IMR-90 (cell line): ENCODE measurements at regions not wholly inside any gene's neighbourhood (a gene's known extent, or its start where the extent isn't known, plus 50 kb on each side); places are given as distances from the start of the nearest gene placed in this dataset.
"Not testable (repeated sequence)": the region's sequence is repeated elsewhere in the genome, so short reads cannot be mapped to it uniquely, and the experiment has no call there.

Source experiments
- ATAC-seq: fragments of 200-7000 bp; cut with Tn5 transposase; 2 replicates; pipeline ENCODE4 v1.9.1; 2020; ENCODE audit warnings: low read depth, mild to moderate bottlenecking, moderate library complexity
- BruUV-seq: library from RNA; stranded (reverse); fragments of 400-500 nt; replicated peaks from 2 replicates; lab custom pipeline; 2021; lab: Mats Ljungman, UMichigan
- CTCF ChIA-PET: fragments of 300-600 bp; formaldehyde crosslinking; extraction: SDS; loops from one replicate; lab custom pipeline; 2021; ENCODE audit warnings: antibody characterized with exemption; lab: Yijun Ruan, JAX
- POLR2A ChIA-PET: fragments of 300-600 bp; sonication (Branson Sonifier 250); formaldehyde crosslinking; loops from one replicate; lab custom pipeline; 2022; ENCODE audit warnings: antibody characterized with exemption; ENCODE audit not compliant: unreplicated experiment; lab: Charles Lee
- DNase-seq: peaks from one replicate; pipeline ENCODE4 v3.0.0; 2013
- H2AFZ ChIP-seq: replicated peaks from 2 replicates; pipeline ENCODE3; 2013; ENCODE audit warnings: low read length, mild to moderate bottlenecking; ENCODE audit not compliant: poor library complexity
- H2AK5ac ChIP-seq: 2 replicates; pipeline ENCODE4 v1.6.1; 2013; ENCODE audit warnings: low read depth, low read length, inconsistent platforms
- H2AK9ac ChIP-seq: replicated peaks from 2 replicates; pipeline ENCODE3; 2013; ENCODE audit warnings: mild to moderate bottlenecking, low read depth, low read length, moderate library complexity; ENCODE audit not compliant: poor library complexity
- H2BK120ac ChIP-seq: 2 replicates; pipeline ENCODE4 v1.6.1; 2013; ENCODE audit warnings: low read depth, low read length, inconsistent platforms
- H2BK15ac ChIP-seq: 3 replicates; pipeline ENCODE4 v1.6.1; 2013; ENCODE audit warnings: low read depth, low read length, inconsistent platforms
- H2BK20ac ChIP-seq: 2 replicates; pipeline ENCODE4 v1.6.1; 2013; ENCODE audit warnings: low read depth, mild to moderate bottlenecking, inconsistent platforms, low read length, moderate library complexity
- H2BK5ac ChIP-seq: 2 replicates; pipeline ENCODE4 v1.6.1; 2013; ENCODE audit warnings: mild to moderate bottlenecking, low read depth, low read length, inconsistent platforms; ENCODE audit not compliant: poor library complexity, severe bottlenecking
- H3K14ac ChIP-seq: replicated peaks from 2 replicates; pipeline ENCODE4 v1.6.1; 2013; ENCODE audit warnings: low read depth, low read length, inconsistent platforms
- H3K18ac ChIP-seq: 2 replicates; pipeline ENCODE4 v1.6.1; 2013; ENCODE audit warnings: low read depth, low read length, control low read depth
- H3K23ac ChIP-seq: 2 replicates; pipeline ENCODE4 v1.6.1; 2013; ENCODE audit warnings: low read depth, low read length, inconsistent platforms
- H3K27ac ChIP-seq: 2 replicates; pipeline ENCODE4 v1.5.1; 2013; ENCODE audit warnings: mild to moderate bottlenecking, control low read depth, low read length; ENCODE audit not compliant: insufficient read depth
- H3K27me3 ChIP-seq: 2 replicates; pipeline ENCODE4 v1.6.1; 2013; ENCODE audit warnings: low read length; ENCODE audit not compliant: control insufficient read depth, insufficient read depth
- H3K36me3 ChIP-seq: 2 replicates; pipeline ENCODE4 v1.6.1; 2013; ENCODE audit warnings: low read length, mixed read lengths; ENCODE audit not compliant: control insufficient read depth, insufficient read depth
- H3K4ac ChIP-seq: 2 replicates; pipeline ENCODE4 v1.6.1; 2013; ENCODE audit warnings: low read depth, low read length, inconsistent platforms
- H3K4me1 ChIP-seq: 2 replicates; pipeline ENCODE4 v1.6.1; 2013; ENCODE audit warnings: low read length, mixed read lengths; ENCODE audit not compliant: control insufficient read depth, insufficient read depth
- H3K4me2 ChIP-seq: 2 replicates; pipeline ENCODE4 v1.6.1; 2013; ENCODE audit warnings: low read depth, mild to moderate bottlenecking, control low read depth, low read length, moderate library complexity
- H3K4me3 ChIP-seq: 2 replicates; pipeline ENCODE4 v1.5.1; 2013; ENCODE audit warnings: low read depth, mild to moderate bottlenecking, control low read depth, low read length, moderate library complexity; ENCODE audit not compliant: insufficient read depth
- H3K56ac ChIP-seq: 2 replicates; pipeline ENCODE4 v1.6.1; 2013; ENCODE audit warnings: low read length, inconsistent platforms; ENCODE audit not compliant: insufficient read depth; ENCODE audit errors: extremely low read depth
- H3K79me1 ChIP-seq, 2 experiments: 2 replicates each; pipeline ENCODE4 v1.6.1; 2013; ENCODE audit warnings: low read length in 2 of 2, inconsistent platforms in 1 of 2, low read depth in 1 of 2
- H3K9ac ChIP-seq: 2 replicates; pipeline ENCODE4 v1.6.1; 2013; ENCODE audit warnings: low read depth, low read length, control low read depth
- H3K9me1 ChIP-seq: 2 replicates; pipeline ENCODE4 v1.6.1; 2013; ENCODE audit warnings: low read length, inconsistent platforms; ENCODE audit not compliant: insufficient read depth
- H3K9me3 ChIP-seq: 2 replicates; pipeline ENCODE4 v1.6.1; 2013; ENCODE audit warnings: low read length; ENCODE audit not compliant: control insufficient read depth, insufficient read depth
- H4K20me1 ChIP-seq: 2 replicates; pipeline ENCODE4 v1.6.1; 2013; ENCODE audit warnings: low read length, inconsistent platforms; ENCODE audit not compliant: insufficient read depth
- H4K5ac ChIP-seq: 2 replicates; pipeline ENCODE4 v1.6.1; 2013; ENCODE audit warnings: mild to moderate bottlenecking, low read depth, low read length, control low read depth
- H4K8ac ChIP-seq, 2 experiments: 2 replicates each; pipeline ENCODE4 v1.6.1; 2013; ENCODE audit warnings: low read depth in 2 of 2, low read length in 2 of 2, control low read depth in 1 of 2, inconsistent platforms in 1 of 2
- H4K91ac ChIP-seq: 2 replicates; pipeline ENCODE4 v1.6.1; 2013; ENCODE audit warnings: low read depth, low read length, inconsistent platforms; ENCODE audit not compliant: insufficient read depth
- CHD1 ChIP-seq: IDR thresholded peaks from 2 replicates; pipeline ENCODE4 v1.6.1; 2012; ENCODE audit warnings: low read depth, low read length, improper control_type of control experiment
- MXI1 ChIP-seq: IDR thresholded peaks from 2 replicates; pipeline ENCODE4 v1.6.1; 2012; ENCODE audit warnings: low read depth, mild to moderate bottlenecking, low read length, moderate library complexity, borderline replicate concordance
- NFE2L2 ChIP-seq: fragments of 150-350 bp; IDR thresholded peaks from 2 replicates; pipeline ENCODE4 v1.6.1; 2016; ENCODE audit warnings: low read depth, mild to moderate bottlenecking, low read length
- RAD21 ChIP-seq: IDR thresholded peaks from 2 replicates; pipeline ENCODE4 v1.6.1; 2012; ENCODE audit warnings: low read length, improper control_type of control experiment
- SMC3 ChIP-seq: fragments of 150-350 bp; IDR thresholded peaks from 2 replicates; pipeline ENCODE4 v1.6.1; 2016; ENCODE audit warnings: low read depth, mild to moderate bottlenecking, antibody characterized with exemption, low read length, moderate library complexity
- WGBS, 2 experiments: methylation state at CpG; one replicate each; pipeline versions ENCODE4 v1.1.5 to v1.1.7; 2013; ENCODE audit warnings: missing lambda C conversion rate in 2 of 2; ENCODE audit not compliant: insufficient read length in 1 of 2; ENCODE audit errors: extremely low coverage in 2 of 2; 5-methylcytosine and 5-hydroxymethylcytosine counted together
- dilution Hi-C: fragments of 300-500 bp; cut with HindIII; formaldehyde crosslinking; loops from one replicate; pipeline ENCODE4 v1.14.3; 2018; ENCODE audit warnings: low sequenced_read_pairs; ENCODE audit not compliant: unreplicated experiment
- in situ Hi-C: fragments of 300-500 bp; cut with MboI; formaldehyde crosslinking; loops from 3 replicates; pipeline ENCODE4 v1.14.3; 2019; ENCODE audit warnings: low sequenced_read_pairs, inconsistent platforms, mixed read lengths
- intact Hi-C: fragments of 100-400 bp; cut with micrococcal nuclease; formaldehyde crosslinking; loops from 2 replicates; pipeline ENCODE4 v1.10.0; 2022
- TF ChIP-seq, protein P1 (sequence below): fragments of 150-350 bp; IDR thresholded peaks from 2 replicates; pipeline ENCODE4 v1.6.1; 2017; ENCODE audit warnings: mild to moderate bottlenecking, antibody characterized with exemption, low read length, low read depth

DNA sequence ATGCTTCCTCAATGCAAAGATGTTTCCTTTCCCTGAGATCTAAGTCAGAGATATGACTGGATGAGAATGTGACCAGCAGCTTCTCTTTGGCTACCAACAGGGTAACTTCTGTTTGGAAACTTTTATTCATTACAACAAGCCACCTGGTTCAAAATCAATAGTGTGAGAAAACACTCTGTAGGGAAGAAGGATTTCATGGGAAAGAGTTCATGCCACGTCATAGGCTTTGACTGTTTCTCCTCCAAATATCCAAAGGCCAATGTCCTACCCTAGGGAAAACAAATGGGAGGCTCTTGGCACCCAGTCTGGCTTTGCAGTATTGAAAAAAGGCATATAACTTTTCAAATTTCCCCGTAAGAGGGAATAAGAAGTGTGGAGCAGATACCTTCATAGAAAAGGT is 245.5 kb downstream of the FNDC1 start:
- in situ Hi-C loops (no loop called here), intact Hi-C loops (no loop called here), dilution Hi-C loops (no loop called here)
- Histone ChIP-seq H3K4ac (no peak overlapping the region), H3K9me1 (no peaks in the 10 kb centered on the region), H3K4me2 (no peak overlapping the region), H4K20me1 (no peaks in the 10 kb centered on the region), H3K9ac (no peak overlapping the region), H2BK20ac (no peak overlapping the region), H4K91ac (no peak overlapping the region), H3K23ac (no peak overlapping the region), H2BK5ac (no peak overlapping the region), H2AK5ac (no peak overlapping the region), H3K27me3 (no peaks in the 10 kb centered on the region), H3K18ac (no peak overlapping the region), H2BK120ac (no peak overlapping the region), H3K56ac (no peak overlapping the region), H3K4me1 (no peaks in the 10 kb centered on the region), H3K27ac (no peak overlapping the region), H2BK15ac (no peak overlapping the region), H2AK9ac (no peak overlapping the region), H4K8ac (no peak overlapping the region), H3K14ac (no peak overlapping the region), H3K9me3 (peaks cover 6% of the 10 kb centered on the region; the same call in 1 of the 2 replicates), H2AFZ (no peak overlapping the region), H3K79me1 (no peaks in the 10 kb centered on the region), H4K5ac (no peak overlapping the region), H3K36me3 (no peaks in the 10 kb centered on the region), H3K4me3 (no peak overlapping the region)
- ATAC-seq (no peak), DNase-seq (no peak)
- CTCF ChIA-PET = no interaction called here
- no CpG with 5 or more reads among the region's 2 CpGs for WGBS, 2 experiments
- TF ChIP-seq MXI1 = no peak
- no peak for TF ChIP-seq CHD1
- TF ChIP-seq, protein P1, sequence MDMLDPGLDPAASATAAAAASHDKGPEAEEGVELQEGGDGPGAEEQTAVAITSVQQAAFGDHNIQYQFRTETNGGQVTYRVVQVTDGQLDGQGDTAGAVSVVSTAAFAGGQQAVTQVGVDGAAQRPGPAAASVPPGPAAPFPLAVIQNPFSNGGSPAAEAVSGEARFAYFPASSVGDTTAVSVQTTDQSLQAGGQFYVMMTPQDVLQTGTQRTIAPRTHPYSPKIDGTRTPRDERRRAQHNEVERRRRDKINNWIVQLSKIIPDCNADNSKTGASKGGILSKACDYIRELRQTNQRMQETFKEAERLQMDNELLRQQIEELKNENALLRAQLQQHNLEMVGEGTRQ = no peak
- no peak for TF ChIP-seq RAD21
- no peak for TF ChIP-seq SMC3
- no peak for TF ChIP-seq NFE2L2
- BruUV-seq = no TSS peak
- POLR2A ChIA-PET = no interaction called here

DNA sequence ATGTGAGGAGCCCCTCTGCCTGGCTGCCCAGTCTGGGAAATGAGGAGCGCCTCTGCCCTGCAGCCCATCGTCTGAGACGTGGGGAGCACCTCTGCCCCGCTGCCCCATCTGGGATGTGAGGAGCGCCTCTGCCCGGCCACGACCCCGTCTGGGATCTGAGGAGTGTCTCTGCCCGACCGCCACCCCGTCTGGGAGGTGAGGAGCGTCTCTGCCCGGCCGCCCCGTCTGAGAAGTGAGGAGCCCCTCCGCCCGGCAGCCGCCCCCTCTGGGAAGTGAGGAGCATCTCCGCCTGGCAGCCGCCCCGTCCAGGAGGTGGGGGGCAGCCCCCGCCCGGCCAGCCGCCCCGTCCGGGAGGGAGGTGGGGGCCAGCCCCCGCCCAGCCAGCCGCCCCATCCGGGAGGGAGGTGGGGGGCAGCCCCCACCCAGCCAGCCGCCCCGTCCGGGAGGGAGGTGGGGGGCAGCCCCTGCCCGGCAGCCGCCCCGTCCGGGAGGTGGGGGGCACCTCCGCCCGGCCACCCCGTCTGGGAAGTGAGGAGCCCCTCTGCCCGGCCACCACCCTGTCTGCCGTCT is 238.1 kb downstream of the FNDC1 start:
- H3K14ac ChIP-seq, H4K20me1 ChIP-seq, H4K5ac ChIP-seq, H4K91ac ChIP-seq, H2BK20ac ChIP-seq, CTCF ChIA-PET, H3K27me3 ChIP-seq, H3K9me1 ChIP-seq, BruUV-seq, H3K36me3 ChIP-seq, H3K18ac ChIP-seq, ATAC-seq, H2AK9ac ChIP-seq, H3K4me3 ChIP-seq, H3K79me1 ChIP-seq, H3K9ac ChIP-seq, in situ Hi-C loops, H2AK5ac ChIP-seq, H3K4me1 ChIP-seq, H3K9me3 ChIP-seq, dilution Hi-C loops, DNase-seq, POLR2A ChIA-PET, H3K4ac ChIP-seq, H3K56ac ChIP-seq, H2AFZ ChIP-seq, H3K23ac ChIP-seq, H2BK15ac ChIP-seq, H3K4me2 ChIP-seq, H2BK5ac ChIP-seq, H3K27ac ChIP-seq, H2BK120ac ChIP-seq, intact Hi-C loops, H4K8ac ChIP-seq: not testable (repeated sequence)
- 84% methylated on average over 5 of the region's 41 CpGs; no CpG with 5 or more reads in 1 of the 2 experiments for WGBS, 2 experiments
